ENCODE measurements at regions not wholly inside any gene's neighbourhood (a gene's known extent, or its start where the extent isn't known, plus 50 kb on each side); places are given as distances from the start of the nearest gene placed in this dataset.
"Not testable (repeated sequence)": the region's sequence is repeated elsewhere in the genome, so short reads cannot be mapped to it uniquely, and the experiment has no call there.

GRCh38 chr3:171981271-171981605 lies 58.1 kb upstream of the FNDC3B start:
- Histone ChIP-seq H3K27ac (ENCODE audit: low read depth, low read length) (no peak overlapping the region), H3K4me3 (ENCODE audit: low read length in 2 of 2) (no peak overlapping the region), H3K27me3 (ENCODE audit: insufficient read depth, low read length) (no peaks in the 10 kb centered on the region), H3K36me3 (ENCODE audit: insufficient read depth, low read length) (no peaks in the 10 kb centered on the region), H3K9me3 (ENCODE audit: control insufficient read depth in 1 of 2, low read length in 2 of 2) (no peaks in the 10 kb centered on the region), H3K4me1 (ENCODE audit: insufficient read depth, low read length) (no peaks in the 10 kb centered on the region)
- no peaks in the 10 kb centered on the region for H3K9me3 Mint-ChIP-seq
- peaks cover 3 to 11% (median 8%) of the 10 kb centered on the region in 4 donors for H3K4me1 Mint-ChIP-seq
- no peak overlapping the region for H3K4me3 Mint-ChIP-seq
- CTCF ChIA-PET (ENCODE audit: partially characterized antibody): no interaction called here
- POLR2A ChIA-PET (ENCODE audit: partially characterized antibody): no interaction called here
- no peak overlapping the region for H3K27ac Mint-ChIP-seq
- H3K36me3 Mint-ChIP-seq: no peaks in the 10 kb centered on the region
- intact Hi-C loops (cut with micrococcal nuclease): no loop called here
- H3K27me3 Mint-ChIP-seq: peaks cover under 1 to 2% of the 10 kb centered on the region in 2 donors
- DNase-seq: no peak

GRCh38 chr3:171982828-171983227 lies 56.5 kb upstream of the FNDC3B start:
- no peak overlapping the region for H3K27ac Mint-ChIP-seq
- intact Hi-C loops (cut with micrococcal nuclease): no loop called here
- no peak overlapping the region for H3K4me3 Mint-ChIP-seq
- Histone ChIP-seq H3K27me3 (ENCODE audit: insufficient read depth, low read length) (no peaks in the 10 kb centered on the region), H3K4me1 (ENCODE audit: insufficient read depth, low read length) (no peaks in the 10 kb centered on the region), H3K9me3 (ENCODE audit: control insufficient read depth in 1 of 2, low read length in 2 of 2) (no peaks in the 10 kb centered on the region), H3K36me3 (ENCODE audit: insufficient read depth, low read length) (no peaks in the 10 kb centered on the region), H3K27ac (ENCODE audit: low read depth, low read length) (no peak overlapping the region), H3K4me3 (ENCODE audit: low read length in 2 of 2) (no peak overlapping the region)
- peaks cover 5 to 11% (median 8%) of the 10 kb centered on the region in 4 donors for H3K4me1 Mint-ChIP-seq
- H3K27me3 Mint-ChIP-seq: peaks cover 1 to 3% of the 10 kb centered on the region in 2 donors
- DNase-seq: no peak
- no peaks in the 10 kb centered on the region for H3K9me3 Mint-ChIP-seq
- H3K36me3 Mint-ChIP-seq: no peaks in the 10 kb centered on the region
- CTCF ChIA-PET (ENCODE audit: partially characterized antibody): no interaction called here
- POLR2A ChIA-PET (ENCODE audit: partially characterized antibody): no interaction called here

- H3K27ac Mint-ChIP-seq; intact Hi-C loops (cut with micrococcal nuclease); H3K27ac ChIP-seq (ENCODE audit: low read depth, low read length); H3K9me3 Mint-ChIP-seq; H3K36me3 Mint-ChIP-seq; H3K4me3 ChIP-seq (ENCODE audit: low read length in 2 of 2); POLR2A ChIA-PET (ENCODE audit: partially characterized antibody); CTCF ChIA-PET (ENCODE audit: partially characterized antibody); H3K4me3 Mint-ChIP-seq; H3K9me3 ChIP-seq (ENCODE audit: control insufficient read depth in 1 of 2, low read length in 2 of 2); DNase-seq; H3K36me3 ChIP-seq (ENCODE audit: insufficient read depth, low read length); H3K27me3 ChIP-seq (ENCODE audit: insufficient read depth, low read length); H3K27me3 Mint-ChIP-seq; H3K4me1 ChIP-seq (ENCODE audit: insufficient read depth, low read length): not testable (repeated sequence)
- peaks cover 5 to 11% (median 8%) of the 10 kb centered on the region in 4 donors for H3K4me1 Mint-ChIP-seq
Observed at GRCh38 chr3:171983685-171984084, 55.7 kb upstream of the FNDC3B start.

- Mint-ChIP-seq H3K27me3 (peaks cover 3 to 4% of the 10 kb centered on the region in 2 donors), H3K36me3 (no peaks in the 10 kb centered on the region), H3K4me1 (peaks cover 5 to 11% (median 8%) of the 10 kb centered on the region in 4 donors), H3K4me3 (no peak overlapping the region), H3K9me3 (no peaks in the 10 kb centered on the region), H3K27ac (no peak overlapping the region)
- no peaks in the 10 kb centered on the region for H3K36me3 ChIP-seq (ENCODE audit: insufficient read depth, low read length)
- no peak overlapping the region for H3K4me3 ChIP-seq (ENCODE audit: low read length in 2 of 2)
- H3K27ac ChIP-seq (ENCODE audit: low read depth, low read length): no peak overlapping the region
- no peak for DNase-seq
- H3K9me3 ChIP-seq (ENCODE audit: control insufficient read depth in 1 of 2, low read length in 2 of 2): no peaks in the 10 kb centered on the region
- intact Hi-C loops (cut with micrococcal nuclease): no loop called here
- no peaks in the 10 kb centered on the region for H3K4me1 ChIP-seq (ENCODE audit: insufficient read depth, low read length)
- CTCF ChIA-PET (ENCODE audit: partially characterized antibody): interaction anchor here (1.2 kb wide), 1 partner anchor 23 kb away, joined by 3 read pairs; no protein-coding TSS in a partner anchor
- H3K27me3 ChIP-seq (ENCODE audit: insufficient read depth, low read length): no peaks in the 10 kb centered on the region
- POLR2A ChIA-PET (ENCODE audit: partially characterized antibody): no interaction called here
Observed at GRCh38 chr3:171984883-171985282, 54.5 kb upstream of the FNDC3B start.

- no peaks in the 10 kb centered on the region for H3K9me3 ChIP-seq (ENCODE audit: control insufficient read depth in 1 of 2, low read length in 2 of 2)
- intact Hi-C loops (cut with micrococcal nuclease): no loop called here
- Mint-ChIP-seq H3K4me1 (peaks cover 0 to 8% (median 3%) of the 10 kb centered on the region in 4 donors), H3K36me3 (no peaks in the 10 kb centered on the region), H3K27ac (no peak overlapping the region), H3K27me3 (peaks cover 6% of the 10 kb centered on the region in 2 donors), H3K9me3 (peaks cover 0 to 2% (median 0%) of the 10 kb centered on the region in 8 donors), H3K4me3 (no peak overlapping the region)
- no peak overlapping the region for H3K4me3 ChIP-seq (ENCODE audit: low read length in 2 of 2)
- ChIA-PET POLR2A (ENCODE audit: partially characterized antibody) (no interaction called here), CTCF (ENCODE audit: partially characterized antibody) (no interaction called here)
- H3K36me3 ChIP-seq (ENCODE audit: insufficient read depth, low read length): no peaks in the 10 kb centered on the region
- no peak overlapping the region for H3K27ac ChIP-seq (ENCODE audit: low read depth, low read length)
- no peak for DNase-seq
- H3K4me1 ChIP-seq (ENCODE audit: insufficient read depth, low read length): no peaks in the 10 kb centered on the region
- H3K27me3 ChIP-seq (ENCODE audit: insufficient read depth, low read length): no peaks in the 10 kb centered on the region
Observed at GRCh38 chr3:171986176-171986575, 53.2 kb upstream of the FNDC3B start.

- Mint-ChIP-seq H3K4me1 (peaks cover 0 to 8% (median 3%) of the 10 kb centered on the region in 4 donors), H3K27ac (no peak overlapping the region), H3K4me3 (no peak overlapping the region), H3K27me3 (peaks cover 7 to 8% of the 10 kb centered on the region in 2 donors), H3K9me3 (peaks cover 0 to 2% (median 0%) of the 10 kb centered on the region in 8 donors), H3K36me3 (no peaks in the 10 kb centered on the region)
- Histone ChIP-seq H3K4me1 (ENCODE audit: insufficient read depth, low read length) (no peaks in the 10 kb centered on the region), H3K4me3 (ENCODE audit: low read length in 2 of 2) (no peak overlapping the region), H3K27ac (ENCODE audit: low read depth, low read length) (no peak overlapping the region), H3K9me3 (ENCODE audit: control insufficient read depth in 1 of 2, low read length in 2 of 2) (no peaks in the 10 kb centered on the region), H3K27me3 (ENCODE audit: insufficient read depth, low read length) (no peaks in the 10 kb centered on the region), H3K36me3 (ENCODE audit: insufficient read depth, low read length) (no peaks in the 10 kb centered on the region)
- POLR2A ChIA-PET (ENCODE audit: partially characterized antibody): no interaction called here
- DNase-seq: no peak
- intact Hi-C loops (cut with micrococcal nuclease): no loop called here
- CTCF ChIA-PET (ENCODE audit: partially characterized antibody): no interaction called here
Observed at GRCh38 chr3:171986757-171987518, 52.4 kb upstream of the FNDC3B start.
